ENCODE measurements at regions not wholly inside any gene's neighbourhood (a gene's known extent, or its start where the extent isn't known, plus 50 kb on each side); places are given as distances from the start of the nearest gene placed in this dataset.

- no peak for TF ChIP-seq CTCF (IDR thresholded peaks at IDR 0.05)
- TF ChIP-seq POLR2A (IDR thresholded peaks at IDR 0.05) = no peak
Measured at GRCh38 chr20:12063106-12063684, 145.5 kb downstream of the BTBD3 start.

All from tibial nerve (tissue), 3 donors.